Kidney epithelial cell (primary cell): ENCODE measurements at regions not wholly inside any gene's neighbourhood (a gene's known extent, or its start where the extent isn't known, plus 50 kb on each side); places are given as distances from the start of the nearest gene placed in this dataset.

ENCODE experiments used
- DNase-seq: peaks from one replicate; pipeline ENCODE4 v3.0.0-alpha.2; 2010; ENCODE audit warnings: low read depth
- H3K27me3 ChIP-seq: 2 replicates; pipeline ENCODE4 v1.6.0; 2011; ENCODE audit warnings: low read length; ENCODE audit not compliant: control insufficient read depth, insufficient read depth
- H3K36me3 ChIP-seq: 2 replicates; pipeline ENCODE4 v1.5.1; 2011; ENCODE audit warnings: low read length; ENCODE audit not compliant: control insufficient read depth, insufficient read depth
- H3K4me3 ChIP-seq: 2 replicates; pipeline ENCODE4 v1.5.1; 2011; ENCODE audit warnings: low read depth, mild to moderate bottlenecking, control low read depth, low read length
- TF ChIP-seq, protein P1 (sequence below): IDR thresholded peaks from 2 replicates; pipeline ENCODE4 v1.5.1; 2011; ENCODE audit warnings: mild to moderate bottlenecking, moderate library complexity, low read length, control low read depth, inconsistent platforms; ENCODE audit not compliant: insufficient read depth, poor library complexity, severe bottlenecking

DNA sequence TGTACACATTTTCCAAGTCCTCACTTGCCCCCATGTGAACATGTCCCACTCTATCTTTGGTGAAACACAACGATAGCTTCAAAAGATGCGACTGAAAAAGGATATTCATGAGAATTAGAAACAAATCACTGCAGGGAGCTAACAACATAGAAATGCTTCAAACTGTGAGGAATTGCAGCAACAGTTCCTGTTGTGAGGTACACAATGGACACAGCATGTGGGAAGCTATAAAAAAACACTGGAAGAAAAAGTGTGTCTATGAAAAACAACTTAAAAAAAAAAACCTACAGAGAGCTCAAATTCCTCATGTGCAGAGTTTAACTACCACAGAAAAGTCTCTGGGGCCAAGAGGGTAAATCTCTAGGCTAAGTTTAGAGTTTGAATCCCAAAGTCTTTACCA lies 51.6 kb upstream of the BLTP1 start:
- no peak for DNase-seq
- H3K4me3 ChIP-seq = no peak overlapping the region
- no peaks in the 10 kb centered on the region for H3K27me3 ChIP-seq
- H3K36me3 ChIP-seq = no peaks in the 10 kb centered on the region
- TF ChIP-seq, protein P1, sequence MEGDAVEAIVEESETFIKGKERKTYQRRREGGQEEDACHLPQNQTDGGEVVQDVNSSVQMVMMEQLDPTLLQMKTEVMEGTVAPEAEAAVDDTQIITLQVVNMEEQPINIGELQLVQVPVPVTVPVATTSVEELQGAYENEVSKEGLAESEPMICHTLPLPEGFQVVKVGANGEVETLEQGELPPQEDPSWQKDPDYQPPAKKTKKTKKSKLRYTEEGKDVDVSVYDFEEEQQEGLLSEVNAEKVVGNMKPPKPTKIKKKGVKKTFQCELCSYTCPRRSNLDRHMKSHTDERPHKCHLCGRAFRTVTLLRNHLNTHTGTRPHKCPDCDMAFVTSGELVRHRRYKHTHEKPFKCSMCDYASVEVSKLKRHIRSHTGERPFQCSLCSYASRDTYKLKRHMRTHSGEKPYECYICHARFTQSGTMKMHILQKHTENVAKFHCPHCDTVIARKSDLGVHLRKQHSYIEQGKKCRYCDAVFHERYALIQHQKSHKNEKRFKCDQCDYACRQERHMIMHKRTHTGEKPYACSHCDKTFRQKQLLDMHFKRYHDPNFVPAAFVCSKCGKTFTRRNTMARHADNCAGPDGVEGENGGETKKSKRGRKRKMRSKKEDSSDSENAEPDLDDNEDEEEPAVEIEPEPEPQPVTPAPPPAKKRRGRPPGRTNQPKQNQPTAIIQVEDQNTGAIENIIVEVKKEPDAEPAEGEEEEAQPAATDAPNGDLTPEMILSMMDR = no peak

DNA sequence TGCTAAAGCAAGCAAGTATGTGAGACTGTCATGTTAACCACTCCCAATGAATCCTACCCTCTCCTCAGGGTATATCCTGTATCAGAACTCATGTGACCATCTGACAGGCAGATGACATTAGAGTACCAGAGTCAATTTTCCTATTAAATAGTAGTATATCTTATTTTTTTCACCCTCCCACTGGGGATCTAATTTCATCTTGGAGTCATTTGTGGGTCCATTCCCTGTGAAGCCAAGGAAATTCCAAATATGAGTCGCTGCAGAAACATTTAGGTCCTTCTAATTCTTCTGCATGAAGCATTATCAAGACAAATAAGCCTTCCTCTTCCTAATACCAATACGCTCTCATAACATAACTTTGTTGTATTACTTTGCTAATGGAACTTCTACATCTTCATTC lies 52.2 kb upstream of the BLTP1 start:
- H3K4me3 ChIP-seq = no peak overlapping the region
- TF ChIP-seq, protein P1 = no peak
- peak; percentile 12 for DNase-seq

DNA sequence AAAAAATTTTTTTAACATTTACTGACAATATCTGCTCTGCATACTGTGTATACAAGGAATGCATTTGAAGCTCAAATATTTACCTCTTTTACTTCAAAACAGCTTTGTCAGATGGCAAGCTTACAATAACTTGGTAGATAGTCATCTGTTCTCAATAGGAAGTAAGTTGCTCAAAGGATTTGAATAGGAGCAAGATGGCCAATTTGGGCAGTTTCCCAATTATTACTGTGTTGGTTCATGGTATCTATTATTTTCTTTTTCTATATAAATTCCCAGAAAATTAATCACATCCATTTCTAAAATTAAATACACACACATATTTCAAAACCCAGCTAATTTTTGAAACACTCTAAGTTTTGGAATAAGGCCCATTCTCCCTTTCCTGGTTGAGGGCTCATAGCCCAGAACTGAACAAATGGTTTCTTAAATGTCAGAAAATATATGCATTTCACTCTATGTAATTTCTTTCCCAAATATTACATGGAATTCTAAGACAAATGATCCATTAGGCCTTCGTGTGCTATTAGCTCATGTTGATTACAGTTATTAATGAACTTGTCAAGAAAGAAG lies 60.2 kb upstream of the BLTP1 start:
- DNase-seq = no peak
- TF ChIP-seq, protein P1 = no peak

More for the DNA sequence above, 52.2 kb upstream of the BLTP1 start:
- no peaks in the 10 kb centered on the region for H3K27me3 ChIP-seq
- no peaks in the 10 kb centered on the region for H3K36me3 ChIP-seq

DNA sequence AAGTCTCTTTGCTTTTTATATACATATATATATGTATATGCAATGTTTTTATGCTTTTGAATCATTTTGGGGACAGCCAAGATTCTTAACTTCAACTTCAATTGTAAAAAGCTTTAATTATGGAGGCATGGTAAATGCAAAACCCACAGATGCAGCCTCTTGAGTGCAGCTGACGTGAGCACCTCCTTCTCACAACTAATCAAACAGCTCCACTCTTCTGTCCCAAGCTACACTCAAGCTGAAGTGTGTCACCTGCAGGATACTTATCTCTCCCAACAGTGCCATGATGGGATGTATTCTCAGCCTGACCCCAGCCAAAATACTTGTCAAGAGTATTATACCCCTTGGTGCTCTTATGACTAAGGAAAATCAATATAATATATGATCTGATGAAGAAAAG lies 60.7 kb upstream of the BLTP1 start:
- Histone ChIP-seq H3K27me3 (no peaks in the 10 kb centered on the region), H3K36me3 (no peaks in the 10 kb centered on the region), H3K4me3 (no peak overlapping the region)
- DNase-seq = no peak
- TF ChIP-seq, protein P1 = no peak

More for the DNA sequence above, 60.2 kb upstream of the BLTP1 start:
- Histone ChIP-seq H3K27me3 (no peaks in the 10 kb centered on the region), H3K36me3 (no peaks in the 10 kb centered on the region), H3K4me3 (no peak overlapping the region)

DNA sequence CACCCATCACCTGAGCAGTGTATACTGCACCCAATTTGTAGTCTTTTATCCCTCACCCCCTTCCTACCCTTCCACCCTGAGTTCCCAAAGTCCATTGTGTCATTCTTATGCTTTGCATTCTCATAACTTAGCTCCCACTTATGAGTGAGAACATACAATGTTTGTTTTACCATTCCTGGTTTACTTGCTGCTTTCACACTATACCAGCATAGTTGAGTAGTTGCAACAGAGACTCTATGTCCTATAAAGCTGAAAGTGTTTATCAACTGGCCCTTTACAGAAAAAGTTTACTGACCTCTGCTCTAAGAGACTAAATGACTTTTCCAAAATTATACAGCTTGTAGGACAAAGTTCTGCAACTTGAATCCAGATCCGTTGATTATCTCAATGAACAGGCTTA lies 61.1 kb upstream of the BLTP1 start:
- H3K36me3 ChIP-seq = no peaks in the 10 kb centered on the region
- H3K4me3 ChIP-seq = no peak overlapping the region
- TF ChIP-seq, protein P1 = no peak
- no peaks in the 10 kb centered on the region for H3K27me3 ChIP-seq
- DNase-seq = no peak
